B cell (primary cell): ENCODE measurements at regions not wholly inside any gene's neighbourhood (a gene's known extent, or its start where the extent isn't known, plus 50 kb on each side); places are given as distances from the start of the nearest gene placed in this dataset.

Experiments used
- ATAC-seq: fragments of 200-7000 bp; cut with Tn5 transposase; one replicate; pipeline ENCODE4 v1.10.0; 2021; ENCODE audit warnings: low read depth, mild to moderate bottlenecking, moderate number of reproducible peaks, moderate library complexity
- CTCF ChIA-PET: fragments of 350-600 bp; sonication (Branson Sonifier 250); formaldehyde crosslinking; loops from one replicate; lab custom pipeline; 2021; ENCODE audit warnings: antibody characterized with exemption, inconsistent platforms; lab: Charles Lee
- POLR2A ChIA-PET: fragments of 350-600 bp; sonication (Branson Sonifier 250); formaldehyde crosslinking; loops from one replicate; lab custom pipeline; 2021; ENCODE audit warnings: antibody characterized with exemption; lab: Charles Lee
- DNase-seq: peaks from one replicate; pipeline ENCODE4 v3.0.0; 2013
- H2AFZ ChIP-seq: 2 replicates; pipeline ENCODE4 v1.6.1; 2012; ENCODE audit warnings: mild to moderate bottlenecking, low read depth, low read length; ENCODE audit not compliant: insufficient read depth, poor library complexity, severe bottlenecking
- H3K27ac ChIP-seq, 2 donors: 1 replicate in 1 of 2; 2 replicates in 1 of 2; pipeline ENCODE4 v1.5.1; 2012 to 2013; ENCODE audit warnings: low read length in 2 of 2, mild to moderate bottlenecking in 2 of 2, moderate library complexity in 1 of 2
- H3K27me3 ChIP-seq, 4 experiments: fragments of 200-600 bp in 1 of 4; sonication (generic) in 1 of 4; replicated peaks in 1 of 4; 1 replicate in 2 of 4; 2 replicates in 2 of 4; pipeline versions ENCODE4 v1.6.1 to v1.7.0; 2013 to 2016; ENCODE audit warnings: low read length in 3 of 4, mild to moderate bottlenecking in 2 of 4, mixed read lengths in 1 of 4, moderate library complexity in 1 of 4; ENCODE audit not compliant: insufficient read depth in 4 of 4, control insufficient read depth in 3 of 4; ENCODE audit errors: control extremely low read depth in 1 of 4
- H3K36me3 ChIP-seq, 2 experiments: replicated peaks in 1 of 2; 1 replicate in 1 of 2; 2 replicates in 1 of 2; pipeline versions ENCODE4 v1.6.1 to v1.7.1; 2013; ENCODE audit warnings: low read length in 1 of 2; ENCODE audit not compliant: insufficient read depth in 2 of 2, control insufficient read depth in 1 of 2; ENCODE audit errors: control extremely low read depth in 1 of 2, extremely low read depth in 1 of 2
- H3K4me1 ChIP-seq, 2 donors: fragments of 200-600 bp in 1 of 2; sonication (generic) in 1 of 2; 1 replicate in 1 of 2; 2 replicates in 1 of 2; pipeline versions ENCODE4 v1.5.1 to v1.6.1; 2013 to 2017; ENCODE audit warnings: low read length in 2 of 2; ENCODE audit not compliant: control insufficient read depth in 2 of 2, insufficient read depth in 2 of 2
- H3K4me2 ChIP-seq: replicated peaks from 2 replicates; pipeline ENCODE3; 2012; ENCODE audit warnings: mild to moderate bottlenecking, low read depth, low read length; ENCODE audit not compliant: poor library complexity, severe bottlenecking
- H3K4me3 ChIP-seq, 5 experiments: fragments of 200-600 bp in 1 of 5; sonication (generic) in 1 of 5; 1 replicate in 3 of 5; 2 replicates in 2 of 5; pipeline versions ENCODE4 v1.5.1 to v1.7.0; 2011 to 2016; ENCODE audit warnings: low read length in 4 of 5, mild to moderate bottlenecking in 4 of 5, low read depth in 2 of 5, control low read depth in 1 of 5, moderate library complexity in 1 of 5; ENCODE audit not compliant: insufficient read depth in 1 of 5; ENCODE audit errors: control extremely low read depth in 1 of 5, extremely low read depth in 1 of 5
- H3K79me2 ChIP-seq: fragments of 200-600 bp; sonication (generic); one replicate; pipeline ENCODE4 v1.6.0; 2016; ENCODE audit warnings: low read length; ENCODE audit not compliant: control insufficient read depth, insufficient read depth
- H3K9ac ChIP-seq: fragments of 200-600 bp; sonication (generic); 2 replicates; pipeline ENCODE4 v1.6.1; 2017; ENCODE audit warnings: mild to moderate bottlenecking, low read length, moderate library complexity
- H3K9me3 ChIP-seq, 3 donors: one replicate each; pipeline versions ENCODE4 v1.6.1 to v1.7.1; 2013; ENCODE audit warnings: low read length in 2 of 3; ENCODE audit not compliant: control insufficient read depth in 2 of 3, insufficient read depth in 1 of 3; ENCODE audit errors: control extremely low read depth in 1 of 3
- H4K20me1 ChIP-seq: 2 replicates; pipeline ENCODE4 v1.6.0; 2012; ENCODE audit warnings: mild to moderate bottlenecking, low read length; ENCODE audit not compliant: insufficient read depth, control insufficient read depth, poor library complexity, severe bottlenecking
- H3K27ac Mint-ChIP-seq: one replicate; pipeline ENCODE4 v1.8.0; 2021; ENCODE audit warnings: mixed read lengths
- H3K27me3 Mint-ChIP-seq: one replicate; pipeline ENCODE4 v1.8.0; 2021; ENCODE audit warnings: mixed read lengths
- H3K4me1 Mint-ChIP-seq: one replicate; pipeline ENCODE4 v1.8.0; 2021; ENCODE audit warnings: mixed read lengths
- H3K4me3 Mint-ChIP-seq: one replicate; pipeline ENCODE4 v1.8.0; 2021; ENCODE audit warnings: mixed read lengths
- H3K9me3 Mint-ChIP-seq: one replicate; pipeline ENCODE4 v1.8.0; 2022; ENCODE audit warnings: mixed read lengths; ENCODE audit not compliant: insufficient read depth
- CTCF ChIP-seq: fragments of 200-600 bp; IDR thresholded peaks from one replicate; pipeline ENCODE4 v1.8.0; 2022; ENCODE audit warnings: antibody characterized with exemption, mild to moderate bottlenecking
- EZH2 ChIP-seq: IDR thresholded peaks from 2 replicates; pipeline ENCODE4 v1.6.1; 2012; ENCODE audit warnings: borderline replicate concordance, low read depth, mild to moderate bottlenecking, moderate library complexity, low read length; ENCODE audit not compliant: insufficient read depth, poor library complexity, severe bottlenecking
- WGBS: methylation state at CpG from one replicate; pipeline ENCODE4 v1.1.5; 2013; ENCODE audit warnings: missing lambda C conversion rate; ENCODE audit not compliant: insufficient coverage; 5-methylcytosine and 5-hydroxymethylcytosine counted together
- intact Hi-C: fragments of 100-400 bp; cut with micrococcal nuclease; formaldehyde crosslinking; loops from one replicate; pipeline ENCODE4 v1.10.0; 2022

- POLR2A ChIA-PET: no interaction called here
Observed at GRCh38 chr1:232259333-232259732, 370.6 kb downstream of the SIPA1L2 start.

GRCh38 chr1:232252546-232253118 lies 377.3 kb downstream of the SIPA1L2 start:
- TF ChIP-seq CTCF: no peak
- no peak for TF ChIP-seq EZH2

More at GRCh38 chr1:232259333-232259732, 370.6 kb downstream of the SIPA1L2 start:
- intact Hi-C loops: no loop called here
- Mint-ChIP-seq H3K27ac (no peak overlapping the region), H3K4me3 (no peak overlapping the region), H3K4me1 (no peaks in the 10 kb centered on the region), H3K9me3 (no peaks in the 10 kb centered on the region), H3K27me3 (peaks cover 16% of the 10 kb centered on the region)
- Histone ChIP-seq H3K36me3 (no peaks in the 10 kb centered on the region), H4K20me1 (no peaks in the 10 kb centered on the region), H2AFZ (no peak overlapping the region), H3K9ac (no peak overlapping the region), H3K27me3 (peaks cover 0 to 4% (median 0%) of the 10 kb centered on the region in 4 experiments), H3K4me1 (no peaks in the 10 kb centered on the region), H3K79me2 (no peaks in the 10 kb centered on the region), H3K4me3 (no peak overlapping the region), H3K4me2 (no peak overlapping the region), H3K27ac (no peak overlapping the region), H3K9me3 (no peaks in the 10 kb centered on the region)
- CTCF ChIA-PET: no interaction called here
- WGBS: no CpG with 5 or more reads among the region's 3 CpGs
- no peak for DNase-seq
- no peak for TF ChIP-seq CTCF
- no peak for TF ChIP-seq EZH2
- ATAC-seq: no peak

More at GRCh38 chr1:232252546-232253118, 377.3 kb downstream of the SIPA1L2 start:
- no peaks in the 10 kb centered on the region for H4K20me1 ChIP-seq
- no peaks in the 10 kb centered on the region for H3K4me1 ChIP-seq
- no peaks in the 10 kb centered on the region for H3K9me3 ChIP-seq
- no peaks in the 10 kb centered on the region for H3K36me3 ChIP-seq
- no peaks in the 10 kb centered on the region for H3K27me3 ChIP-seq
- POLR2A ChIA-PET: no interaction called here
- CTCF ChIA-PET: no interaction called here
- H3K27ac ChIP-seq: no peak overlapping the region
- H3K4me1 Mint-ChIP-seq: no peaks in the 10 kb centered on the region
- H3K27ac Mint-ChIP-seq: no peak overlapping the region
- peaks cover 22% of the 10 kb centered on the region for H3K27me3 Mint-ChIP-seq
- no peak overlapping the region for H3K4me3 ChIP-seq
- WGBS: 39% methylated on average over 6 of the region's 11 CpGs
- H3K9me3 Mint-ChIP-seq: no peaks in the 10 kb centered on the region
- no peak for DNase-seq
- H3K4me3 Mint-ChIP-seq: no peak overlapping the region
- H2AFZ ChIP-seq: no peak overlapping the region
- H3K9ac ChIP-seq: no peak overlapping the region
- no peak overlapping the region for H3K4me2 ChIP-seq
- no peaks in the 10 kb centered on the region for H3K79me2 ChIP-seq
- ATAC-seq: no peak
- intact Hi-C loops: no loop called here
